ENCODE measurements at regions not wholly inside any gene's neighbourhood (a gene's known extent, or its start where the extent isn't known, plus 50 kb on each side); places are given as distances from the start of the nearest gene placed in this dataset.

DNA sequence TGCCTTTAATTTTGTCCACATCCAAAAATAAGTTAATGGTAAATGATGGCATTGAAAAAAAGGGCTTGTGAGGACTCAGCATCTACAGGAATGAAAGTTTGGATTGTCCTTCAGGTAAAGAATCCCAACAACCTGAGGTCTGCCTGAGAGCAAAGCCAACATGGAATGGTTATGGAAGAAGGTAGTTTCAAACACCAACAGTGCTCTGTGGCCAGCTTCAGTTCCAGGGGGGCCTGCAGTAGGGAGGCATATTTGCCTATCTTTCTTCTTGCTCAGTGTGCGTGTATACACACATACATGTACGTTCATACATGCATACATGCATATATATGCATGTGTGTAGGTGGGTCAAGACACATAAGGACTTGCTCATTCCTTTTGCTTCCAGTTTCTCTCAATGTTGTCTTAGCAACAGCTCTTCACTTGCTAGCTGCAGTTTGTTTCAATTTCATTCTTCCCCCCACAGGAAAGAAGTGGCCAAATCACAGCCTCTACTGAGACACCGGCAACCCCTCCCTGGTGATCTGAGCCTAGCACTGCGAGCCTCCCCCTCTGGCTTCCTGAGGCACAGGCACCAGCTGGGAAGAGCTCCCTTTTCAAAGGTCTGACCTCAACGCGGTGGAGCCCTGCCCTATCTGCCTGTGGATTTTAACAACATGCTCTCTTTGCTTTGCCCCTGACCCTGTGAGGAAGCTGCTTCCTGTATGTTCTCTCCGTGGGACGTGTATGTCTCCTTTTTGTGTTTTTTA lies 146.2 kb downstream of the KLF13 start:
- DNase-seq (ENCODE audit: low read depth in 2 of 3, low spot score in 2 of 3): peak in 2 of 3 donors; percentile 18 to 35

DNA sequence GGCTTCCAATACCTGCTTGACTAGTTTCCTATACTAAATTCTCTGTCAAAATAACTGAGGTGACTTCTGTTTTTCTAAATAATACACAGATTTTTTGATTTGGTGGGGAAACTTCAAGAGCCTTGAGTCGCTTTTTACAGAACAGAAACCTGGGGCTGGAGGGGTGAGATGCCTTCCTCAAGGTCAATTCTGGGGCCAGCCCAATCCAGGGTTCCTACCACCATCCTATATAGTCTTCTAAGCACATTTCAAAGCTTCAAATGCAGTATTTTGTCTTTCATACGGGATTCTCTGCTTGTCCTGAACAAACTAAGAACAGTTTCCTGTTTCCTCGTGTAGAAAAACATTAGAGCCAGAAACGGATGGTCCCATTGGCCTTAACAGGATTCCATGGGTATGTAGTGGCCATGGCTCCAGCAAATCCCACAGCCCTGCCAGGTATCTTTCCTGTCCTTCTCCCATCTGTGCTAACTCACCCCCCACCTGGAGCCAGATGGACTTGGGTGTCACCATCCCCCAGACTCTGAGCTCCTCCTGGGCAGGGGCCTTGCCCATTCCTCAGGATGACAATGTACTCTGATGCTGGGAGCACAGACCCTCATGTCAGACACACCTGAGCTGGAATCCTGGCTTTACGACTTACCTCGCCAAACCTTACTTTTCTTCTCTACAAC lies 146.9 kb downstream of the KLF13 start:
- DNase-seq (ENCODE audit: low read depth in 2 of 3, low spot score in 2 of 3): no peak

GRCh38 chr15:31474059-31474868 lies 147.6 kb downstream of the KLF13 start:
- no peak for DNase-seq (ENCODE audit: low read depth in 2 of 3, low spot score in 2 of 3)

GRCh38 chr15:31476236-31476810 lies 149.7 kb downstream of the KLF13 start:
- DNase-seq (ENCODE audit: low read depth in 2 of 3, low spot score in 2 of 3): no peak

DNA sequence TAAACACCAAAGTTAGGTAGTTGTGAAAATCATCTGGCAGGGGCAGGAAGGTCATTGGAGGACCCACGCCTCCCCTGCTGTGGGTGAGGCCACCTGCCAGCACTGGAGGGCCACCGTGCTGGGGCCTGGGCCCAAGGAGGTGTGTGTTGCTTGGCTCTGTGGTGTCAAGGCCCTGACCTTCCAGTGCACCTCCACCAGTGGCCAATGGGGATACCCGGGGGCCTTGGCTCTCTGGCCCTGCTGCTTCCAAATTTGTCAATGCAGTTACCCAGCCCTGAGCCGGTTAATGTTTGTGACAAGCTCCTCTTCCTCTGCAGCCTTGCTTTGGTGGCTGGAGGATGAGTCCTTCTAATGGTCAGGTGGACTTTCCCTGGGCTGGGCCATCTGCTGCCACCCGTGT lies 150.2 kb downstream of the KLF13 start:
- no peak for DNase-seq (ENCODE audit: low read depth in 2 of 3, low spot score in 2 of 3)

DNA sequence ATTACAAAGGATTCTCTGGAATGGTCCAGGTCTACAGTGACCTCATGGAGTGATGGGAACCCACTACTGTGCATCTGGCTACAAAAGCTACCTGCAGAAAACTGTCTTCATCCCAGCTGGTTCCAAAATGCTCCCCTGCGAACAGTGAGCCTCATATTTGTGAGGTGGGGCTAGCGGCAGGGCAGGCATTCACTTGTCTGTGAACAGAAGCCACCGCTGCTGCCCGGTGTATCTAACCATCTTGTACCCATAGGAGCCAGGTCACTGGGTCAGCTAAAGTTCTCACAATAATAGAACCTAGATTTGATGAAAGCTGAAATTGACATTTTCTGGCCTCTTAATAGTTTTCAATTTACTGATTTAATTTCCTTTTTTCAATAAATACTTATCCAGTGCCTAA lies 150.7 kb downstream of the KLF13 start:
- no peak for DNase-seq (ENCODE audit: low read depth in 2 of 3, low spot score in 2 of 3)

GRCh38 chr15:31477851-31478701 lies 151.4 kb downstream of the KLF13 start:
- DNase-seq (ENCODE audit: low read depth in 2 of 3, low spot score in 2 of 3): no peak

GRCh38 chr15:31478702-31479221 lies 152.1 kb downstream of the KLF13 start:
- DNase-seq (ENCODE audit: low read depth in 2 of 3, low spot score in 2 of 3): no peak

DNA sequence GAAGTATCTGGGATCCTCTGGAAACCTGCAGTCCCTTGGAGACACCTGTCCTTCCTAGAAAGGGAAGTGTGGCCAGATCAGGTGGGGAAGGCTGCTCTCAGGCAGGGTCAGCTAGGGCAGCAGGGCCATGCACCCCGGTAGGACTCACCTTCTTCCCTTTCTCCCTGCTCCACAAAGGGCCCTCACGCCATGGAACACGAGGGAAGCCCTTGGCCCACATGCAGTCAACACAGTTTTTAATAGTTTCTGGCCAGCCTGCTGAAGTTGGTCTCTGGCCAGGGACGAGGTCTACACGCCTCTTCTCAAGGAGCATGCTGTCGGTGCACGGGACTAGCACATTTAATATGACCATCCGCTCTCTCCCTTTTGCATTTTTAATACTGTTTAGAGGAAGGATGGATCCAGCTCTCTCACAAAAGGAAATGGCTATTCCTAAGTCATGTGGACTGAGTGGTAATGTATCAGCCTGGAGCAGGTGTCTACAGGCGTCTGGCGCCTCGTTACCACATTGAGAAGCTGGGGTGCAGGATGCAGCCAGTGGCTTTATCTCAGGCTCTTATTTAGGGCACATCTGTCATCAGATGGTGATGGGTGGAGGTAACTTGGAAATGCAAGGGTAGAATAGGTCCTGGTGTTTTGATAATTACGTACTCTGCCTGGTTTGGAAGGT lies 153.9 kb downstream of the KLF13 start:
- no peak for DNase-seq (ENCODE audit: low read depth in 2 of 3, low spot score in 2 of 3)

GRCh38 chr15:31481142-31481541 lies 154.5 kb downstream of the KLF13 start:
- no peak for DNase-seq (ENCODE audit: low read depth in 2 of 3, low spot score in 2 of 3)

DNA sequence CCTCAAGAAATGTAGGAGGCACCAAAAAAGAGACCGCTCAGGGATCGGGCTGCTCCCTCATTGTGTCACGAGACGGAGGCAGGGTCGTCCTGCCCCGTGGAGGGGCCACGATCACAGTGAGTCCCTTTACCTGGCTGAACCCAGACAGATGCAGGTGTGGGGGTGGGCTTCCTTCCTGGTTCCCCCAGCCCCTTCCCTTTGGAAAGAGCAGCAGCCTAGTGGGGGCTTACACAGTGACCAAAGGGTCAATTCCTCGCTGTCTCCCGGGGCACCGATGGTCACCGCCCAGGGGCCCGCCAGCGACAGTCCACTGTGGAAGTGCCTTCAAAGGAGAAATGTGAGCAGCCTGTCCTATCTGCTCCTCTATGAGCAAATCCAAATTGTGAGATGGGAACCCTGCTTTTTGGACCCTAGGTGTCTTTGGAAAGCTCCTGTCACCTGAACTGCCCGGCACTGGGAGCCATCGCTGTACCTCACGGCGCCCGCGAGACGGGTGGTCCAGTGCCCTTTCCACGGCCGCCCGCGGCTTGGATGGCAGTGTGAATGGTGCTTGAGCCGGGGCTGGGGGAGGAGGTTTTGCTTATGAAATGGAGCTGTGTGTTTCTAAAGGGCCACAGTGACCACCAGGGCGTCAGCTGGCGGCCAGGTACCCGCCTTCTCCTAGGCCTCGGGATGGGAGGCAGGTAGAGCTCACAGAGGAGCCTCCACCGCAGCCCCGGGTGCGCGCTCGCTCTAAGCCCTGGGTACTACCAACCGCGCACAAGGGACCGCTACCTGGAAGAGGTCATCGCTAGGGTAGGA lies 155.7 kb downstream of the KLF13 start:
- DNase-seq (ENCODE audit: low read depth in 2 of 3, low spot score in 2 of 3): no peak

GRCh38 chr15:31483053-31483985 lies 156.7 kb downstream of the KLF13 start:
- DNase-seq (ENCODE audit: low read depth in 2 of 3, low spot score in 2 of 3): peak; percentile 32 to 55 (median 41)

DNA sequence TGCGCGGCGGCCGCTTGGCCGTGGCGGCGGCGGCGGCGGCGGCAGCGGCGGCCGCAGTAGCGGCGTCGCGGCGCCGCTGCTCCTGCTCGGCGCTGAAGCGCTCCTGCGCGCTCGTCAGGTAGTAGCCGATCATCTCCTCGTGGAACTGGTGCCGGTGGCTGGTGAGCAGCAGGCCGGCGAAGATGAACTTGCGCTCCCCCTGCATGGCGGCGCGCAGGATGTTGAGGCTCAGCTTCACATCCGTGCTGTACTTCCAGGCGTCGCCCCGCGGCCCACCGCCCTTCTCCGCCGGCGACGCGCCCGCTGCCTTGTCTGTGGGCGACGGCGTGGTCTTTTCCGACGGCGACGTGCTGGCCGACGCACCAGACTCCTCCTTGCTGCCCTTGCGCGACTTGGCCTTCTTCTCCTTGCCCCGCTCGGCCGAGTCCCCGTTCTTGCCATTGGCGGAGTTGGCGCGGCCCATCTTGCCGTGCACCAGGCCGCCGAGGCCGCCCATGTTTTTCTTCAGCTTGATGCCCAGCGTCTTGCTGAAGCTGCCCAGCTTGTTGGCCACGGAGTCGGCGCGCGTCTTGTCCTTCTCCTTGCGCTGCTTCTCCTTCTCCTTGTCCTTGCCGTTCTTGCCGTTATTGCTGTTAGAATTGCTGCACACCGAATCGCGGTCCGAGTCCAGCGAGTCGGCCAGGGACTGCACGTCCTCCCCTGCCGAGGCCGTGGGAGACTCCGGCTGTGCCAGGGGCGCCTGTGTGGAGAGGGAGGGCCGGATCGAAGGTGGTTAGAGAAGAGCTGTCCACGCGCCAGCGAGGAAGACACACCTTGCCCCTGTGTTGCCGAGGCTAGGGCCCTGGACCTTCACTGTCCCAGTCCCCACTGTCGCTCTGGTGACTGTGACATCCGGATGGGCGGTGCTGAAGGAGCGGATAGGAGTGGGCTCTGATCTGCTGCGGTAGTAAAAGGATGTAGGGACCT lies 157.6 kb downstream of the KLF13 start:
- DNase-seq (ENCODE audit: low read depth in 2 of 3, low spot score in 2 of 3): peak in 1 of 3 donors; percentile 23

DNA sequence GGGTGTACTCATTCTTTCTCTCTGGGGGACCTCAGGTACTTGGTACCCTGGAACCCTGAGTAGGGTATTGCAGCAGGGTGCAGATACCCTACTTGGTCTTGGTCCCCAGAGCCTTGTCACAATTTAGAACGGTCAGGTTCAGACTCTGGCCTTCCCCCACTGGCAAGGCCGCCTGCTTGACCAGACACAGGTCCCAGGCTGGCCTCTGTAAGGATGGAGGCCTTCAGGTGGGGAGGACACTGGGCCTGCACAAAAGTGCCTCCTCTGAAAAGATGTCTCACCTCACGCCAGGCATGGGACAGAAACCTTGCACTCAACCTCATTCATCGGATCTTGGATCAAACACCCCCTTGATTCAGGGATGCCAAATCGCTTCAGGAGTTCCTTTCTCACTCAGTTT lies 158.4 kb downstream of the KLF13 start:
- DNase-seq (ENCODE audit: low read depth in 2 of 3, low spot score in 2 of 3): no peak

DNA sequence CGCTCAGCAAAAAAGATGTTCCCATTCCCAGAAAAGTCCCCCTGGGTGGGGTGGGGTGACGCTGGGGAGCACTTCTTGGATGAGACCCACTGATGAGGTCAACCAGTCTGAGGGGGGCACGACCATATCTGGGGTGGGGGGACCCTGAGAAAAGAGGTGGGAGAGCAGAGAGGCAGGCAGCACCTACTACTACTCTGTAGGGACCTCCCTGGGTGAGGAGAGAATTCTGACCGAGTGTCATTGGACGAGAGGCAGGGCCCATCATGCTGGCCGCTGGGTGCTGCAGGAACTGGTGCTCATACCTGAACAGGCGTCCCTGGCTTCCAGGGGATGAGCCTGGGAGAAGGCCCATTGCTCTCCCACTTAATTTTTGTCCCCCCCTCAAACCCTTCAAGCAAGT lies 158.8 kb downstream of the KLF13 start:
- no peak for DNase-seq (ENCODE audit: low read depth in 2 of 3, low spot score in 2 of 3)

- DNase-seq (ENCODE audit: low read depth in 2 of 3, low spot score in 2 of 3): no peak
Observed at GRCh38 chr15:31485911-31486461, 159.4 kb downstream of the KLF13 start.
